B cell (primary cell): ENCODE measurements at regions not wholly inside any gene's neighbourhood (a gene's known extent, or its start where the extent isn't known, plus 50 kb on each side); places are given as distances from the start of the nearest gene placed in this dataset.
"Not testable (repeated sequence)": the region's sequence is repeated elsewhere in the genome, so short reads cannot be mapped to it uniquely, and the experiment has no call there.

Source experiments
- ATAC-seq: fragments of 200-7000 bp; cut with Tn5 transposase; one replicate; pipeline ENCODE4 v1.10.0; 2021; ENCODE audit warnings: low read depth, mild to moderate bottlenecking, moderate number of reproducible peaks, moderate library complexity
- CTCF ChIA-PET: fragments of 350-600 bp; sonication (Branson Sonifier 250); formaldehyde crosslinking; loops from one replicate; lab custom pipeline; 2021; ENCODE audit warnings: antibody characterized with exemption, inconsistent platforms; lab: Charles Lee
- POLR2A ChIA-PET: fragments of 350-600 bp; sonication (Branson Sonifier 250); formaldehyde crosslinking; loops from one replicate; lab custom pipeline; 2021; ENCODE audit warnings: antibody characterized with exemption; lab: Charles Lee
- DNase-seq: peaks from one replicate; pipeline ENCODE4 v3.0.0; 2013
- H2AFZ ChIP-seq: 2 replicates; pipeline ENCODE4 v1.6.1; 2012; ENCODE audit warnings: mild to moderate bottlenecking, low read depth, low read length; ENCODE audit not compliant: insufficient read depth, poor library complexity, severe bottlenecking
- H3K27ac ChIP-seq, 2 donors: 1 replicate in 1 of 2; 2 replicates in 1 of 2; pipeline ENCODE4 v1.5.1; 2012 to 2013; ENCODE audit warnings: low read length in 2 of 2, mild to moderate bottlenecking in 2 of 2, moderate library complexity in 1 of 2
- H3K27me3 ChIP-seq, 4 experiments: fragments of 200-600 bp in 1 of 4; sonication (generic) in 1 of 4; replicated peaks in 1 of 4; 1 replicate in 2 of 4; 2 replicates in 2 of 4; pipeline versions ENCODE4 v1.6.1 to v1.7.0; 2013 to 2016; ENCODE audit warnings: low read length in 3 of 4, mild to moderate bottlenecking in 2 of 4, mixed read lengths in 1 of 4, moderate library complexity in 1 of 4; ENCODE audit not compliant: insufficient read depth in 4 of 4, control insufficient read depth in 3 of 4; ENCODE audit errors: control extremely low read depth in 1 of 4
- H3K36me3 ChIP-seq, 2 experiments: replicated peaks in 1 of 2; 1 replicate in 1 of 2; 2 replicates in 1 of 2; pipeline versions ENCODE4 v1.6.1 to v1.7.1; 2013; ENCODE audit warnings: low read length in 1 of 2; ENCODE audit not compliant: insufficient read depth in 2 of 2, control insufficient read depth in 1 of 2; ENCODE audit errors: control extremely low read depth in 1 of 2, extremely low read depth in 1 of 2
- H3K4me1 ChIP-seq, 2 donors: fragments of 200-600 bp in 1 of 2; sonication (generic) in 1 of 2; 1 replicate in 1 of 2; 2 replicates in 1 of 2; pipeline versions ENCODE4 v1.5.1 to v1.6.1; 2013 to 2017; ENCODE audit warnings: low read length in 2 of 2; ENCODE audit not compliant: control insufficient read depth in 2 of 2, insufficient read depth in 2 of 2
- H3K4me2 ChIP-seq: replicated peaks from 2 replicates; pipeline ENCODE3; 2012; ENCODE audit warnings: mild to moderate bottlenecking, low read depth, low read length; ENCODE audit not compliant: poor library complexity, severe bottlenecking
- H3K4me3 ChIP-seq, 5 experiments: fragments of 200-600 bp in 1 of 5; sonication (generic) in 1 of 5; 1 replicate in 3 of 5; 2 replicates in 2 of 5; pipeline versions ENCODE4 v1.5.1 to v1.7.0; 2011 to 2016; ENCODE audit warnings: low read length in 4 of 5, mild to moderate bottlenecking in 4 of 5, low read depth in 2 of 5, control low read depth in 1 of 5, moderate library complexity in 1 of 5; ENCODE audit not compliant: insufficient read depth in 1 of 5; ENCODE audit errors: control extremely low read depth in 1 of 5, extremely low read depth in 1 of 5
- H3K79me2 ChIP-seq: fragments of 200-600 bp; sonication (generic); one replicate; pipeline ENCODE4 v1.6.0; 2016; ENCODE audit warnings: low read length; ENCODE audit not compliant: control insufficient read depth, insufficient read depth
- H3K9ac ChIP-seq: fragments of 200-600 bp; sonication (generic); 2 replicates; pipeline ENCODE4 v1.6.1; 2017; ENCODE audit warnings: mild to moderate bottlenecking, low read length, moderate library complexity
- H3K9me3 ChIP-seq, 3 donors: one replicate each; pipeline versions ENCODE4 v1.6.1 to v1.7.1; 2013; ENCODE audit warnings: low read length in 2 of 3; ENCODE audit not compliant: control insufficient read depth in 2 of 3, insufficient read depth in 1 of 3; ENCODE audit errors: control extremely low read depth in 1 of 3
- H4K20me1 ChIP-seq: 2 replicates; pipeline ENCODE4 v1.6.0; 2012; ENCODE audit warnings: mild to moderate bottlenecking, low read length; ENCODE audit not compliant: insufficient read depth, control insufficient read depth, poor library complexity, severe bottlenecking
- H3K27ac Mint-ChIP-seq: one replicate; pipeline ENCODE4 v1.8.0; 2021; ENCODE audit warnings: mixed read lengths
- H3K27me3 Mint-ChIP-seq: one replicate; pipeline ENCODE4 v1.8.0; 2021; ENCODE audit warnings: mixed read lengths
- H3K4me1 Mint-ChIP-seq: one replicate; pipeline ENCODE4 v1.8.0; 2021; ENCODE audit warnings: mixed read lengths
- H3K4me3 Mint-ChIP-seq: one replicate; pipeline ENCODE4 v1.8.0; 2021; ENCODE audit warnings: mixed read lengths
- H3K9me3 Mint-ChIP-seq: one replicate; pipeline ENCODE4 v1.8.0; 2022; ENCODE audit warnings: mixed read lengths; ENCODE audit not compliant: insufficient read depth
- WGBS: methylation state at CpG from one replicate; pipeline ENCODE4 v1.1.5; 2013; ENCODE audit warnings: missing lambda C conversion rate; ENCODE audit not compliant: insufficient coverage; 5-methylcytosine and 5-hydroxymethylcytosine counted together
- intact Hi-C: fragments of 100-400 bp; cut with micrococcal nuclease; formaldehyde crosslinking; loops from one replicate; pipeline ENCODE4 v1.10.0; 2022

GRCh38 chr17:21782107-21782506, 89.8 kb downstream of the KCNJ18 start:
- H3K9ac ChIP-seq, DNase-seq, H3K79me2 ChIP-seq, H3K9me3 ChIP-seq, H3K4me1 Mint-ChIP-seq, H3K9me3 Mint-ChIP-seq, ATAC-seq, H3K4me3 Mint-ChIP-seq, H2AFZ ChIP-seq, H3K4me1 ChIP-seq, H3K27ac Mint-ChIP-seq, H3K4me2 ChIP-seq, CTCF ChIA-PET, H3K36me3 ChIP-seq, H4K20me1 ChIP-seq, H3K27ac ChIP-seq, POLR2A ChIA-PET, intact Hi-C loops, H3K27me3 ChIP-seq, H3K4me3 ChIP-seq, H3K27me3 Mint-ChIP-seq: not testable (repeated sequence)
- WGBS, result no CpG with 5 or more reads among the region's 9 CpGs

GRCh38 chr17:21782604-21783003, 90.3 kb downstream of the KCNJ18 start:
- H3K27me3 ChIP-seq, intact Hi-C loops, H4K20me1 ChIP-seq, H3K9ac ChIP-seq, H2AFZ ChIP-seq, CTCF ChIA-PET, H3K4me3 ChIP-seq, H3K9me3 Mint-ChIP-seq, H3K27me3 Mint-ChIP-seq, H3K27ac ChIP-seq, H3K4me1 ChIP-seq, H3K9me3 ChIP-seq, POLR2A ChIA-PET, H3K4me1 Mint-ChIP-seq, H3K79me2 ChIP-seq, H3K4me2 ChIP-seq, H3K27ac Mint-ChIP-seq, ATAC-seq, H3K36me3 ChIP-seq, H3K4me3 Mint-ChIP-seq, DNase-seq: not testable (repeated sequence)
- 84% methylated on average over 2 of the region's 6 CpGs for WGBS

- DNase-seq, POLR2A ChIA-PET, H3K9ac ChIP-seq, H3K9me3 Mint-ChIP-seq, CTCF ChIA-PET, H3K27me3 Mint-ChIP-seq, H3K4me1 Mint-ChIP-seq, H3K27ac Mint-ChIP-seq, H3K79me2 ChIP-seq, H2AFZ ChIP-seq, H3K4me2 ChIP-seq, intact Hi-C loops, H4K20me1 ChIP-seq, H3K36me3 ChIP-seq, ATAC-seq, H3K9me3 ChIP-seq, H3K4me3 Mint-ChIP-seq, H3K27ac ChIP-seq, H3K4me1 ChIP-seq, H3K27me3 ChIP-seq, H3K4me3 ChIP-seq: not testable (repeated sequence)
- 92% methylated on average over 3 of the region's 8 CpGs for WGBS
These were observed 90.7 kb downstream of the KCNJ18 start for GRCh38 chr17:21783017-21783416.

GRCh38 chr17:21814272-21814671, 121.9 kb downstream of the KCNJ18 start:
- H2AFZ ChIP-seq, H3K9ac ChIP-seq, CTCF ChIA-PET, H3K4me1 ChIP-seq, H3K4me1 Mint-ChIP-seq, POLR2A ChIA-PET, H3K27me3 ChIP-seq, H3K36me3 ChIP-seq, H3K4me3 Mint-ChIP-seq, intact Hi-C loops, H3K4me3 ChIP-seq, H3K27ac ChIP-seq, H3K27me3 Mint-ChIP-seq, H4K20me1 ChIP-seq, H3K27ac Mint-ChIP-seq, H3K9me3 Mint-ChIP-seq, H3K79me2 ChIP-seq, H3K4me2 ChIP-seq, DNase-seq, ATAC-seq: not testable (repeated sequence)
- H3K9me3 ChIP-seq, result peaks cover 0 to 27% (median 0%) of the 10 kb centered on the region in 3 donors
- WGBS, result 92% methylated on average over 5 of the region's 9 CpGs
